ENCODE measurements at regions not wholly inside any gene's neighbourhood (a gene's known extent, or its start where the extent isn't known, plus 50 kb on each side); places are given as distances from the start of the nearest gene placed in this dataset.

GRCh38 chr10:90403211-90404000, 454.4 kb downstream of the HTR7 start:
- DNase-seq (ENCODE audit: low read depth in 2 of 2), result no peak

- DNase-seq (ENCODE audit: low read depth in 2 of 2), result no peak
Observed at GRCh38 chr10:90407131-90407530, 450.7 kb downstream of the HTR7 start.

- no peak for DNase-seq (ENCODE audit: low read depth in 2 of 2)
Observed at GRCh38 chr10:90407851-90408250, 450.0 kb downstream of the HTR7 start.

- no peak for DNase-seq (ENCODE audit: low read depth in 2 of 2)
Observed at GRCh38 chr10:90412582-90412981, 445.3 kb downstream of the HTR7 start.

DNA sequence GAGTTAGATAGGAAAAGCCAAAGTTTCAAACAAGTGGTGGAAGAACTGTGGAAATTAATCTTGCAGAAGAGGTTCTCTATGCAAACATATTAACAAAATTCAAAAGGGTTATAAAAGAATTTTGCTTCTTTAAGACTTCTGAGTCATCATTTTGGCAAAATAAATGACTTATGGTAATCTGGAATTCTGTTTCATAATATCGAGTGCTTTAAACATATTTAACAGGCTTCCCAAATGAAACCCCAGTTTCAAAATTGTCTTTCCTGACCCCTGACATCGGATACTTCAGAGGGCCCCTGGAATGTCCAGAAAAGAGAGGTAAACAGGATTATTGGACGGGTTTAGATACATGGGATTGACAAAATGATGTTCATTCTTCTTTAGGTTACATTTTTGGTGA, 444.6 kb downstream of the HTR7 start:
- no peak for DNase-seq (ENCODE audit: low read depth in 2 of 2)

GRCh38 chr10:90414926-90415325, 442.9 kb downstream of the HTR7 start:
- no peak for DNase-seq (ENCODE audit: low read depth in 2 of 2)

GRCh38 chr10:90417029-90417428, 440.8 kb downstream of the HTR7 start:
- no peak for DNase-seq (ENCODE audit: low read depth in 2 of 2)

DNA sequence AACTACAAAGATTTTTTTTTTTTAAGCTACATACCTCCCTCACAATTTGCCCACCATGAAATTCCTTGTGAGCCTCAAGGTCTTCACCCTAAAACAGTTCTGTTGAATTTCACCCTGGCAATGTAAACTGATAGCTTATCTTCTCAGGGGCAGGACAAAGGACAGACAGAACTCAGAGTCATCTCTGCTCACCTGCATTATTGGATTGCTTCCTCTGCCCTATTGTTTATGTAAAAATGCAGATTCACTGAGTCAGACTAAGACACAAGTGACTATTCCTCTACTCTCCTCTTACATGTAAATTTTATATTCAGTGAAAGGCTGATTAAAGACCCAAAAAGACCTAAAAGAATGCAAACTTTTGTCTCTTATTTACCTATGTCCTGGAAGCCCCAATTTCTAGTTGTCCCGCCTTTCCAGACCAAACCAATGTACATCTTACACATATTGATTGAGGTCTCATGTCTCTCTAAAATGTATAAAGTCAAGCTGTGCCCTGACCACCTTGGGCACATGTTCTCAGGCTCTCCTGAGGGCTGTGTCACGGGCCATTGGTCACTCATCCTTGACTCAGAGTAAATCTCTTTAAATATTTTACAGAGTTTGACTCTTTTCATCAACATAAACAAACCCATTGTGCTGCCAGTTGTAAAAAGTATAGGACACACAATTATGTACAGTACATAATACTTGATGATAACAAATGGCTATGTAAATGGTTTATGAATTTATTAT, 440.2 kb downstream of the HTR7 start:
- DNase-seq (ENCODE audit: low read depth in 2 of 2), result no peak

GRCh38 chr10:90418869-90419652, 438.8 kb downstream of the HTR7 start:
- no peak for DNase-seq (ENCODE audit: low read depth in 2 of 2)

GRCh38 chr10:90420637-90421318, 437.1 kb downstream of the HTR7 start:
- no peak for DNase-seq (ENCODE audit: low read depth in 2 of 2)

DNA sequence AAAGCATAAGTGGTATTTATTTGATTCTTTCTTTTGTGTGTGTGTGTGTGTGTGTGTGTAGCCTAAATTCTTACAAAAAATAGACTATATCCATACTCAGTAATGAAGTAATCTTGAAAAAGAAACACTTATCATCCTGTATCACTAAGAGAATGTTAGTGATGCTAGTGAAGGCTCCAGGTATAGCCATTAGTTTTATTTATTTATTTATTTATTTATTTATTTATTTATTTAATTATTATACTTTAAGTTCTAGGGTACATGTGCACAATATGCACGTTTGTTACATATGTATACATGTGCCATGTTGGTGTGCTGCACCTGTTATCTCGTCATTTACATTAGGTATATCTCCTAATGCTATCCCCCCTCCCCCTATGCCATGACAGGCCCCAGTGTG, 436.0 kb downstream of the HTR7 start:
- no peak for DNase-seq (ENCODE audit: low read depth in 2 of 2)

DNA sequence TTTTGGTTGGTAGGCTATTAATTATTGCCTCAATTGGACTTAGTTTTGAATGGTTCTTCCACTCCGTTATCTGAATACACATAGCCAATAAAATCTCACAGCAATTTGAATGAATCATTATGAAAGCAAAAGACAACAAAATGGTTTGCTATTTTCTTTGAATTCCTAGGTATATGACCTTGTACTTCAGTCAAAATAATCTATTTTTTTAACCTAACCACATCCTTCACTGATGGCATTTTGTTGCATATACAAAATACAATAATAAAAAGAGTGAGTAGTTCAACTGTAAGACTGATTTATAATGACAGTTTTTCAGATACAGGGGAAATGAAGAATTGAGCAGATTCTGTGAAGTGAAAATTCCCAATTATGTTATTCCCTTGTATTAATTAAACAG, 433.1 kb downstream of the HTR7 start:
- no peak for DNase-seq (ENCODE audit: low read depth in 2 of 2)

DNA sequence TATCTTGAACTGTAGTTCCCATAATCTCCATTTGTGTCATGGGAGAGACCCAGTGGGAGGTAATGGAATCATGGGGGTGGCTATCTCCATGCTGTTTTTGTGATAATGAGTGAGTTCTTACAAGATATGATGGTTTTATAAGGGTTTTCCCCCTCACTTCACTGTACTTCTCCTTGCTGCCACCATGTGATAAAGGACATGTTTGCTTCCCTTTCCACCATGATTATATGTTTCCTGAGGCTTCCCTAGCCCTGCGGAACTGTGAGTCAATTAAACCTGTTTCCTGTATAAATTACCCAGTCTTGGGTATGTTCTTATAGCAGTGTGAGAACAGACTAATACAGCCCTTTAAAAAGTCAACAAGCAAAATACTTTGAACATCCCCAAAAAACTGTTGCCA, 427.7 kb downstream of the HTR7 start:
- DNase-seq (ENCODE audit: low read depth in 2 of 2), result no peak

DNA sequence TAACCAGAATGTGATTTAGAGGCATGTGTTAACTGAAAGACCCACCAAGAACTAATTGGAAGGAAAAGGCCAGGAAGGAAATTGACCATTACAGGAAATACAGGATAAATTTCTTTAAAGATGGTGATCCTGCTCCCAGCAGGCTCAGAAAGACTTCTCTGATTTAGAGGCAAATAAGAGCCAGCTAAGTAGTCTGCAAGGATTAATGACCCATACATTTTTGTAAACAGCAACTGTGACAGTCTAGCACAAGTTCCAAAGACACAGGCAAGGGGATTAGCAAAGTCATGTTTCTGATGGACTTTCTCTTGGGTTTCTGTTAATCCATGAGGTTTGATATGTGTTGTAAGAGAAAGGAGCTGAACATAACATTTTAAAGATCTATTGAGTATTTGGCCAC, 425.0 kb downstream of the HTR7 start:
- no peak for DNase-seq (ENCODE audit: low read depth in 2 of 2)

GRCh38 chr10:90435296-90435695, 422.5 kb downstream of the HTR7 start:
- no peak for DNase-seq (ENCODE audit: low read depth in 2 of 2)

DNA sequence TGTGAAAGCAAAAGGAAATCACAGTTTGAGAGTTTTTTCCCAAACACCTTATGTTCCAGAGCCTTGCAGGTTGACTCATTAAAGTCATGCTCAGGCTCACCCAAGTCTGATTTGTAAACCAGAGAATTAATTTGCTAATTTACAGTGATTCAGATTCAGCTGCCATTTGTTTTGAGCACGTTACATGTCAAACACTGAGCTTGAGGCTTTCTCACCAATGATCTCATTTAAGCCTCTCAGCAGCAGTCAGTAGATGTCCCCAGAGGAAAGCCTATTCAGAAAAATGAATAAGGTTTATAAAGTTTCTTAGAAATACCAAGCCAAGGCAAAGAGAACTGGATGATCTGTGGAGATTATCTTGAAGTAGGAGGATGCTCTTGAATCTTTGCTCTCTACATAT, 420.4 kb downstream of the HTR7 start:
- no peak for DNase-seq (ENCODE audit: low read depth in 2 of 2)

- no peak for DNase-seq (ENCODE audit: low read depth in 2 of 2)
Observed at GRCh38 chr10:90440870-90441269, 417.0 kb downstream of the HTR7 start.

DNA sequence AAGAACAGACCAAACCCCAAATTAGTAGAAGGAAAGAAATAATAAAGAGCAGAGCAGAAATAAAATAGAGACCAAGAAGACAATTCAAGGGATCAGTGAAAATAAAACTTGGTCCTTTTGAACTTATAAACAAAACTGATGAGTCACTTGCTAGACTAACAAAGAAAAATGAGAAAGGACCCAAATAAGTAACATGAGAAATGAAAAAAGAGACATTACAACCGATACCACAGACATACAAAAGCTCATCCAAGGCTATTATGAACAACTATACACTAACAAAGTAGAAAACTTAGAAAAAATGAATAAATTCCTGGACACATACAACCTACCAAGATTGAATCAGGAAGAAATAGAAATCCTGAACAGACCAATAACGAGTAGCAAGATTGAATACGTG, 414.5 kb downstream of the HTR7 start:
- no peak for DNase-seq (ENCODE audit: low read depth in 2 of 2)

- DNase-seq (ENCODE audit: low read depth in 2 of 2), result no peak
Observed at GRCh38 chr10:90447831-90448230, 410.0 kb downstream of the HTR7 start.

GRCh38 chr10:90450797-90451196, 407.0 kb downstream of the HTR7 start:
- no peak for DNase-seq (ENCODE audit: low read depth in 2 of 2)

DNA sequence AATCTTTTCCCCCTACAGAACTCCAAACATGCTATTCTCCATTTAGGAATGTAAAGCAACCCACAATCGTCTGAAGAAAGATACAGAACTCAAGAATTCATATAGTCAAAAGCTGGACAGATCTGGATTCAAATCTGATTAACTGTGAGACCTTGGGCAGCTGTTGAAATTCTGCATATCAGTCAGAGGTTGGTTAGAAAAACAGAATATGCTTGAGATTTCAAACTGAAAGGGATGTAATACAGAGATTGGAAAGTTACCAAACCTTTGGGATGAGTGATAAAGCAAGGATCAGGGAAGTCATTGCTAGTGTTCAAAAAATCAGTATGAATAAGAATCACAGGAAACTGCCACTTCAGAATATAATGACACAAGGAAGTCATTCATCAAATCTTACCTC, 406.6 kb downstream of the HTR7 start:
- no peak for DNase-seq (ENCODE audit: low read depth in 2 of 2)

- no peak for DNase-seq (ENCODE audit: low read depth in 2 of 2)
Observed at GRCh38 chr10:90458054-90458453, 399.8 kb downstream of the HTR7 start.

Measured in stimulated activated CD8-positive, alpha-beta memory T cell treated with anti-CD3 and anti-CD28 coated beads, Interleukin-15, amount 100 ng/mL, for 48 hours (primary cell).